ENCODE measurements at regions not wholly inside any gene's neighbourhood (a gene's known extent, or its start where the extent isn't known, plus 50 kb on each side); places are given as distances from the start of the nearest gene placed in this dataset.

- TF ChIP-seq CTCF (conservative IDR thresholded peaks at IDR 0.05) (no peak), EZH2 (IDR thresholded peaks at IDR 0.05; ENCODE audit: low read depth) (no peak)
Measured at GRCh38 chr5:155826611-155827507, 500.1 kb upstream of the SGCD start.

Measured in PC-9 (cell line).